SW480 (cell line): ENCODE measurements at regions not wholly inside any gene's neighbourhood (a gene's known extent, or its start where the extent isn't known, plus 50 kb on each side); places are given as distances from the start of the nearest gene placed in this dataset.
A peak's percentile ranks its signal among the peaks of the same experiment; 100 is the strongest.
"Not testable (repeated sequence)": the region's sequence is repeated elsewhere in the genome, so short reads cannot be mapped to it uniquely, and the experiment has no call there.

Source experiments
- DNase-seq: peaks from one replicate; pipeline ENCODE4 v3.0.0-alpha.2; 2016; ENCODE audit warnings: low spot score

DNA sequence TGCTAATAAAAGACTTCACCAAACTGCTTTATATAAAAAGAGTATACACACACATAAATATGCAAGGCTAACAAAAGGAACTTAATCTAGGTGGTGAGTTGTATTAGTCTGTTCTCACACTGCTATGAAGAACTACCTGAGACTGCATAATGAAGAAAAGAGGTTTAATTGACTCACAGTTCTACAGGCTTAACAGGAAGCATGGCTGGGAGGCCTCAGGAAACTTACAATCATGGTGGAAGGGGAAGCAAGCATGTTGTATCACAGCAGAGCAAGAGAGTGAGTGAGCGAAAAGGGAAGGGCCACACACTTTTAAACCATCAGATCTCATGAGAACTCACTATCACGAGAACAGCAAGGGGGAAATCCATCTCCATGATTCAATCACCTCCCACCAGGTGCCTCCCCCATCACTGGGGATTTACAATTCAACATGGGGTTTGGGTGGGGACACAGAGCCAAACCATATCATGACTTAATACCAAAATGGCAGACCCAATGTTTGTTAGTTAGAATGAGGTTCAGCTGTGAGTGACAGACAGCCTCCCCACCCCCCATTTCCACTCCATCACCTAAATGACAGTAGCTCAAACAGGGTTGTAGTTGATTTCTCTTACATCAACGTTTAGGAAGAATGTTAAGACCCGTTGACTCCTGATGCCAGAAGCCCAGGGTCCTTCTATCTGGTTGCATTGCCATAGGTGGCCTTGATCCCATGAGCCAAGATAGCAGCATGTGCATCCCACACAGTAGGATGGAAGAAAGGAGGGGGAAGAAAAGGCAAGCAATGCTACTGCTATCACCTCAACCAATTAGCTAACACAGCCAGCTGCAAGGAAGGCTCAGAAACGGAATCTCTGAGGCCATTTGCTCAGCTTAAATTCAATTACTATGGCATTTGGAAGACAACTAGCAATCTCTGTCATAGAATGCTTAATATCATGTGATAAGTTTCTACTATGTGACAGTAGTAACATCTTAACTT lies 77.0 kb downstream of the CCDC71L start:
- no peak for DNase-seq

DNA sequence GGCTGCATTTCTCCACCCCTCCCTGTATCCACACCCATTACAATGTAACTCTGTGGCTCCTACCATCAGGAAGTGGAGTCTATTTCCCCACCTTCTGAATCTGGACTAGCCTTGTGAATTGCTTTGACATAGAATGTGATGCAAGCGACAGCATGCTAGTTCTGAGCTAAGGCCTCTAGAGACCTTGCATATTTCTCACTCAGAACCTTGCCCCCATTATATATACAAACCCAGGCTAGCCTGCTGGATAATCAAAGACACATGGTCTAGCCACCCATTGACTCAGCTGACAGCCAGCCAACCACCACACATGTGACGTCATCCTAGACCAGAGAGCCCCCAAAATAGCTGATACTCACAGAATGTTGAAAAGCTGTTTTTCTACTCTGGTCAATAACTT lies 77.9 kb downstream of the CCDC71L start:
- DNase-seq = no peak

GRCh38 chr7:106582365-106582764 lies 78.6 kb downstream of the CCDC71L start:
- DNase-seq = no peak

- not testable (repeated sequence) for DNase-seq
Measured at GRCh38 chr7:106579086-106579485, 81.9 kb downstream of the CCDC71L start.

GRCh38 chr7:106575138-106575823 lies 85.7 kb downstream of the CCDC71L start:
- DNase-seq = no peak

DNA sequence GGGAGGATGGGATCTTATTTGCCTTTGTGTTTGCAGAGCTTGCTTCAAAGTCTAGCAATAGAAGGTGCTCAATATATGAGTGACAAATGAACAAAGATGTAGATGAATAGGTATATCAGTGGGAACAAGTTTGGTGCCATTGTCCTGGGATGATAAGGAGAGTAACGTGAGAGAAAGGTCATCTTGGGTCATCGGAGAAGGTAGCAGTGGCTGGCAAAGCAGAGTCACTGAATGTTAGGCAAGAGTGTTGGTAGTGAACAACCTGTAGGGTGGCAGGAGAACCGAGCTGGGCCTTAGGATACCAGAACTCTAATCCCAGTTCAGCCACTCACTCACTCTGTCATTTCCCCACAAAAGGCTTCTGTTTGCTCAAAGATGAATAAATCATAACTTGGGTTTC lies 87.2 kb downstream of the CCDC71L start:
- DNase-seq = no peak

DNA sequence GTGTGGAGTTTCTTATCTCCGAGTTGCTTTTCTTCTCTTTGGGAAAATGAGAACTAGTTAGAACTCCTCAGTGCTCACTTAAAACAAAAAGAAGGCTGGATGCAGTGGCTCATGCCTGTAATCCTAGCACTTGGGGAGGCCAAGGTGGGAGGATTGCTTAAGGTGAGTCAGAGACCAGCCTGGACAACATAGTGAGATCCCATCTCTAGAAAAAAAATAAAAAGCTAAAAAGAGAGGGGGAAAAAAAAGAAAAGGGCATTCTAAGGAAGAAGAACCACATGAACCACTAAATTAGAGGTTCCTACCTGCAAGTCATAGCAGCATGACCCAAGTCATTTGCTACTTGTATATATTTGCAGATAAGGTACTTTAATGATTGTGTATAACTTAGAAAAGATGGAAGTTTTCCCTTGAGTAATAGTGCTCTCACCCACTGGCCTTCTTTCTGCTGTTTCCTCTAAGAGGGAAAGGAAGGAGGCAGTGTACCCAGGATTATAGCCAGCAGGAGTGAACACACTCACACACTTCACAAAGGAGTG lies 87.8 kb downstream of the CCDC71L start:
- DNase-seq = no peak

GRCh38 chr7:106572394-106573124 lies 88.4 kb downstream of the CCDC71L start:
- DNase-seq = peak; percentile 36

GRCh38 chr7:106571563-106571962 lies 89.4 kb downstream of the CCDC71L start:
- DNase-seq = no peak

DNA sequence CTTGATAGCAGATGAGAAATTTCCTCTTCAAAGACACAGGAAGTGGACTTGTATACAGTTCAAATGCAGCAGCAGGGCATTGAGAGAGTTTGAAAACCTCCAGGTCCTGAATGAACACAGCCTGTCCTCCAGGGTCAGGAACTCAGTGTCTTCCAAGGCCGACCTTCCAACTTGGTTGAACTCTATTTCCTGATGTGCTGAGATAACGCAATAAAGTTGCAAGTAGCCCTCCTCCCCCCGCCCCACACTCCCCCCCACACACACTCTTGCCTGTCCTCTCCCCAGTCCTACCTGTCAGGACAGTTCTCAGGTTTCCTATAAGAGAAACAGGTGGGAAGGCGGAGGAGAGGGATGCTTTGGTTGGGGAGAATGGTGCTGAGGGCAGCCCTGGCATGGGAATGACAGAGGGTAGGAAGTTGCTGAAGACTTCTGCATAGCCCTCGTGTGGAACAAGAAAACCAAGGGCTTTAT lies 90.0 kb downstream of the CCDC71L start:
- DNase-seq = no peak

DNA sequence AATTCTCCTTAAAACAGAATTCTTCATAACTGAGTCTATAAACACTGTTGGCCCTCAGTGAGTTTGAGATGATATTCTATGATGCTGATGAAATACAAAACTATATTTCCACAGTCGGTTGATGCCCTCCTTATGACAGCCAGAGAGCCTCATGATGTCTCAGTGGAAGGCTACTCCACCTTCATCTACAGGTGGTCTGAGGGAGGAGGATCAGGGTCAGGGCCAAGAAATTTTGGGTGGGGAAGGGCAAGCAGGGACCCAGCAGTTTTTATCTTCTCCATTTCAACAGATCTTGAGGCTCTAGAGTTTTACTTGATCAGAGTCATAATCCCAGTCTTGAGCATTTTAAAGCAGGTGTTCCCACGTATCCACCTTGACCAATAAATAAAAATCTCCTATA lies 90.8 kb downstream of the CCDC71L start:
- DNase-seq = no peak

DNA sequence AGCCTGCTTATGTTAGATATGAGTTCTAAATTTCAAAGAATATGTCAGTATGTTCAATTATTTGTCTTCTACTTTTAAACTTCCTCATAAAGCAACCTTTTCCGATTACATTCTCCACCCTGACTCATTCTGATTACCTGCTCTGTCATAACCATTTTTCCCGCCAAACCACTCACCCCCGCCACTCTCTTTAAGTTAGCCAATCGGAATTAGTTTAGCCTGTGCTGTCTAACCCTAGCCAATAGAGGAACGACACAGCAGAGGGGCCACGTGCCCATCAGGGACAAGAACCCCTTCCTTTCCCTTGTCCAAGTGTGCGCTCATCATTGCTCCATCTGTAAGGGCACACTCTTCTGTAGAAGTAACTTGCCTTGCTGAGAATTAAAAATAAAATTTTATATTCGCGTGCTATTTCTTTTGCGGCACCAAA lies 91.4 kb downstream of the CCDC71L start:
- no peak for DNase-seq

GRCh38 chr7:106568680-106569499 lies 92.1 kb downstream of the CCDC71L start:
- DNase-seq = peak; percentile 96

DNA sequence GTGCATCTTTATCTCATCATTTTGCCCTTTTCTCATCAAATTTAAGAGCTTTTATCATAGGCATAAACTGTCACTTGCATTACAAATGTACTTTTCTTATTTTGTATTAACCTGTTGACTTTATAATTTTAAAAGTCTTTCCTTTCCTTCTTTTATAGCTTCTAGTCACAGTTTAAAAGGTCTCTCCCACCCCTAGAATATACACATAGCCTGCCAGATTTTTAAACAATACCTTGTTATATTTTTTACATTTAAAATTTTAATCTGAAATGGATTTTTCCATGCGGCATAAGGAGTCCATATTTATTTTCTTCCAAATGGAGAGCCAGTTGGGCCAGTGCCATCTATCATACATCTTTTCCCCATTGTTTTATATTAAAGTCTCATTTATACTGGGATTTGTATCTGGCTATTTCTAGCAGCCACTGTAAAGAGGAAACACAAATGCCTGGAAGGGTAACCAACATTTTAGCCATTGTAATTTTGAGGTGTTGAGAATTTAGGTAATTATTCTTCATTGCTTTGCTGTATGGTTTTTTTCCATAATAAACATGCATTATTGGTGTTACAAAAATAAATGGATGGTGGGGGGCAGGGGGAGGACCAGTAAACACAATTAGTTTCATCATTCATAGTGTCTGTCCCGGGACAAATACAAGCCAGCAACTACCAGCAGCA lies 92.8 kb downstream of the CCDC71L start:
- DNase-seq = no peak

DNA sequence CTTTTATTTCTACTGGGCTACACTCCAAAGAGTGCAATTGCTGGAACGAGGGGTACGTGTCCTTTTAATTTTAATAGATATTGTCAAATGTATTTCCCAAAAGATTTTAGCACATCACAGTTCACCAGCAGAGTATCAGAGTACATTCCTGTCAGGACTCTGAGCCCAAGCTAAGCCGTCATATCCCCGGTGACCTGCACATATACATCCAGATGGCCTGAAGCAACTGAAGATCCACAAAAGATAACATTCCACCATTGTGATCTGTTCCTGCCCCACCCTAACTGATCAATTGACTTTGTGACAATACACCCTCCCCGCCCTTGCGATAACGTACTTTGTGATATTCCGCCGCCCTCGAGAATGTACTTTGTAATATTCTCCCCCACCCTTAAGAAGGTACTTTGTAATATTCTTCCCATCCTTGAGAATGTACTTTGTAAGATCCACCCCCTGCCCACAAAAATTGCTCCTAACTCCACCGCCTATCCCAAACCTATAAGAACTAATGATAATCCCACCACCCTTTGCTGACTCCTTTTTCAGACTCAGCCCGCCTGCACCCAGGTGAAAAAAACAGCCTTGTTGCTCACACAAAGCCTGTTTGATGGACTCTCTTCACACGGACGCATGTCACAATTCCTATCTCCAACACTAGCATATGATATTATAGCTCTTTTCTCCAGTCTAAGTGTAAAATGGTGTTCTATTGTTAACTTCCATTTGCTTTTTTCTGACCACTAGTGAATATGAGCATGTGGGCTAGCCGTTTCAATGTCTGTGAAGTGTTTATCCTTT lies 93.6 kb downstream of the CCDC71L start:
- DNase-seq = not testable (repeated sequence)

DNA sequence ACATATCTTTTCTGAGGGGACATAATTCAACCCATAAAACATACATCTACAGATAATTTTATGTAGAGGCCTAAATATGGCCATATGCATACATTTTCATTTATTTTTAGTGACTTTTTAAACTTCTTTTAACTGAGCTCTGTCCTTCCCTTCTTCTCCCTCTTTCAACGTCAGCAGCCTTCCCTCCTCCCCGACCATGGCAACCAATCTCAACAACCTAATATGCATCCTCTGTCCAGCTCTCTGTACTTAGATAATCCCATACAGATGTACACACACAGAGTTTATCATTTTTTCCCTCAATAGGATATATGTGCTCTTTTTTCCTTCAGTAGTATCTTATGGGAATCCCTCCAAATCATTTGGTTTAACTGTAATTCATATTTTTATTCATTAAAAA lies 94.3 kb downstream of the CCDC71L start:
- no peak for DNase-seq

DNA sequence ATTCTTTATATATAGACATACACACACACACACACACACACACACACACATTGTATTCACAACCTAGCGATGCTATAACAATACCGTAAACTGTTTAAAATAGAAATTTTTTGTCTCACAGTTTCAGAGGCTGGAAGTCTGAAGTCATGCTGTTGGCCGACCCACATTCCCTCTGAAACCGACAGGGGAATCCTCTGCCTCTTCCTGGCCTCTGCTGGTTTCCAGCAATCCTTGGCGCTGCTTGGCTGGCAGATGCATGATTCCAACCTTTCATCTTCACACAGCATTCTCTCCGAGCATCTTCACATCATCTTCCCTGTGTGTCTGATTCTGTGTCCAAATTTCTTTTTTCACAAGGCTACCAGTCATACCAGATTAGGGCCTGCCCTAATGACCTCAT lies 94.8 kb downstream of the CCDC71L start:
- DNase-seq = no peak

- no peak for DNase-seq
Measured at GRCh38 chr7:106565428-106565827, 95.5 kb downstream of the CCDC71L start.

- no peak for DNase-seq
Measured at GRCh38 chr7:106563466-106564150, 97.3 kb downstream of the CCDC71L start.
